CD14-positive monocyte (primary cell): ENCODE measurements at regions not wholly inside any gene's neighbourhood (a gene's known extent, or its start where the extent isn't known, plus 50 kb on each side); places are given as distances from the start of the nearest gene placed in this dataset.
"Not testable (repeated sequence)": the region's sequence is repeated elsewhere in the genome, so short reads cannot be mapped to it uniquely, and the experiment has no call there.

Experiments
- DNase-seq, 3 donors: peaks; one replicate each; pipeline ENCODE4 v3.0.0-alpha.2; 2011 to 2022
- H2AFZ ChIP-seq: 2 replicates; pipeline ENCODE4 v1.6.0; 2012; ENCODE audit warnings: mild to moderate bottlenecking, low read depth, low read length, inconsistent platforms; ENCODE audit not compliant: insufficient read depth, poor library complexity, severe bottlenecking
- H3K27ac ChIP-seq, 2 donors: 1 replicate in 1 of 2; 2 replicates in 1 of 2; pipeline ENCODE4 v1.5.1; 2012 to 2013; ENCODE audit warnings: low read length in 2 of 2, control low read depth in 1 of 2, inconsistent platforms in 1 of 2, low read depth in 1 of 2, mild to moderate bottlenecking in 1 of 2
- H3K27me3 ChIP-seq, 2 donors: one replicate each; pipeline versions ENCODE4 v1.6.0 to v1.6.1; 2011 to 2013; ENCODE audit warnings: low read length in 2 of 2; ENCODE audit not compliant: control insufficient read depth in 2 of 2, insufficient read depth in 2 of 2
- H3K36me3 ChIP-seq, 2 donors: replicated peaks in 1 of 2; 1 replicate in 1 of 2; 2 replicates in 1 of 2; pipeline versions ENCODE4 v1.5.1 to v1.6.1; 2012 to 2013; ENCODE audit warnings: low read length in 2 of 2, control low read depth in 1 of 2, inconsistent platforms in 1 of 2, mild to moderate bottlenecking in 1 of 2; ENCODE audit not compliant: insufficient read depth in 2 of 2, control insufficient read depth in 1 of 2
- H3K4me1 ChIP-seq, 2 donors: 1 replicate in 1 of 2; 2 replicates in 1 of 2; pipeline versions ENCODE4 v1.5.1 to v1.6.1; 2012 to 2013; ENCODE audit warnings: low read length in 2 of 2, control low read depth in 1 of 2, inconsistent platforms in 1 of 2, mild to moderate bottlenecking in 1 of 2, moderate library complexity in 1 of 2; ENCODE audit not compliant: insufficient read depth in 2 of 2, control insufficient read depth in 1 of 2
- H3K4me2 ChIP-seq: replicated peaks from 2 replicates; pipeline ENCODE3; 2012; ENCODE audit warnings: low read length, moderate library complexity, mild to moderate bottlenecking; ENCODE audit not compliant: poor library complexity, severe bottlenecking; ENCODE audit errors: extremely low read depth
- H3K4me3 ChIP-seq, 3 experiments: fragments of 200-600 bp in 1 of 3; sonication (generic) in 1 of 3; replicated peaks in 1 of 3; 1 replicate in 2 of 3; 2 replicates in 1 of 3; pipeline ENCODE4 v1.5.1; 2011 to 2013; ENCODE audit warnings: low read length in 3 of 3, mild to moderate bottlenecking in 3 of 3, control low read depth in 2 of 3, low read depth in 2 of 3, inconsistent platforms in 1 of 3, moderate library complexity in 1 of 3
- H3K79me2 ChIP-seq: 2 replicates; pipeline ENCODE4 v1.6.0; 2012; ENCODE audit warnings: mild to moderate bottlenecking, control low read depth, inconsistent platforms, low read length, moderate library complexity; ENCODE audit not compliant: insufficient read depth
- H3K9ac ChIP-seq: 2 replicates; pipeline ENCODE4 v1.6.0; 2017; ENCODE audit warnings: low read length, mild to moderate bottlenecking; ENCODE audit not compliant: insufficient read depth, poor library complexity, severe bottlenecking
- H3K9me3 ChIP-seq, 2 donors: replicated peaks in 1 of 2; 1 replicate in 1 of 2; 2 replicates in 1 of 2; pipeline versions ENCODE4 v1.5.1 to v1.6.1; 2012 to 2013; ENCODE audit warnings: low read length in 2 of 2, control low read depth in 1 of 2; ENCODE audit not compliant: control insufficient read depth in 1 of 2, insufficient read depth in 1 of 2
- H4K20me1 ChIP-seq: 2 replicates; pipeline ENCODE4 v1.6.0; 2012; ENCODE audit warnings: mild to moderate bottlenecking, low read length, control low read depth, moderate library complexity; ENCODE audit not compliant: insufficient read depth
- H3K27ac Mint-ChIP-seq, 7 donors: one replicate each; pipeline ENCODE4 v1.8.0; 2020; ENCODE audit warnings: mild to moderate bottlenecking in 7 of 7, mixed read lengths in 7 of 7, moderate library complexity in 6 of 7, inconsistent platforms in 2 of 7
- H3K27me3 Mint-ChIP-seq, 3 donors: one replicate each; pipeline ENCODE4 v1.8.0; 2021 to 2022; ENCODE audit warnings: low read depth in 3 of 3, mild to moderate bottlenecking in 3 of 3, mixed read lengths in 3 of 3, moderate library complexity in 3 of 3, inconsistent platforms in 1 of 3
- H3K36me3 Mint-ChIP-seq, 2 donors: one replicate each; pipeline ENCODE4 v1.8.0; 2020; ENCODE audit warnings: mixed read lengths in 2 of 2, inconsistent platforms in 1 of 2, mild to moderate bottlenecking in 1 of 2
- H3K4me1 Mint-ChIP-seq: one replicate; pipeline ENCODE4 v1.8.0; 2020; ENCODE audit warnings: mild to moderate bottlenecking, mixed read lengths
- H3K4me3 Mint-ChIP-seq, 2 donors: one replicate each; pipeline ENCODE4 v1.8.0; 2020; ENCODE audit warnings: mild to moderate bottlenecking in 2 of 2, mixed read lengths in 2 of 2, moderate library complexity in 1 of 2
- H3K9me3 Mint-ChIP-seq, 7 donors: one replicate each; pipeline ENCODE4 v1.8.0; 2020 to 2022; ENCODE audit warnings: mixed read lengths in 7 of 7, mild to moderate bottlenecking in 6 of 7, moderate library complexity in 6 of 7, inconsistent platforms in 2 of 7
- CTCF ChIP-seq: fragments of 200-600 bp; IDR thresholded peaks from one replicate; pipeline ENCODE4 v1.8.0; 2022; ENCODE audit warnings: antibody characterized with exemption, mild to moderate bottlenecking
- WGBS: methylation state at CpG from one replicate; pipeline ENCODE4 v1.1.5; 2013; ENCODE audit warnings: missing lambda C conversion rate; ENCODE audit not compliant: insufficient coverage; 5-methylcytosine and 5-hydroxymethylcytosine counted together
- intact Hi-C, 2 donors: fragments of 100-400 bp; cut with micrococcal nuclease; formaldehyde crosslinking; loops; one replicate each; pipeline versions ENCODE4 v1.15.0 to v1.15.1; 2023

DNA sequence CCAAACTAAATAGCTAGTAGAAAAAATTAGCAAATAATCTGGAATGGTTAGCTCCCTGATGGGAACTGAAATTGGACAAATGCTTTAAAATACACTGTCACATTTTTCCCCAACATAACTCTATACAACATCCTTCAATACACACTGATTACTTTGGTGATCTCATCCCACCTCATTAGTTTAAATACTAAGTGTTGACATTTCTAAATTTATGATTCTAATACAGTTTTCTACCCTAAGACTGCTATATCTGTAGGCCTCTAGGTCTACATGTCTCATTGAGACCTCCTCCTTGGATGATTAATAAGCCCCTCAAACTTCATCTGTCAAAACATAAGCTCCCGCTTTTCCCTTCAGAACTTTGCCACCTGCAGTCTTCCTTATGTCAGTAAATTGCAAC, 80.7 kb upstream of the SLITRK5 start:
- Histone ChIP-seq H3K27me3 (no peaks in the 10 kb centered on the region), H3K9ac (no peak overlapping the region), H2AFZ (no peak overlapping the region), H3K4me1 (no peaks in the 10 kb centered on the region), H3K4me2 (no peak overlapping the region), H3K27ac (no peak overlapping the region), H3K4me3 (no peak overlapping the region), H4K20me1 (no peaks in the 10 kb centered on the region), H3K79me2 (no peaks in the 10 kb centered on the region), H3K36me3 (no peaks in the 10 kb centered on the region), H3K9me3 (peaks cover 0 to 6% of the 10 kb centered on the region in 2 donors)
- no peak for TF ChIP-seq CTCF
- no peak overlapping the region for H3K4me3 Mint-ChIP-seq
- 83% methylated on average over 1 of the region's 1 CpG for WGBS
- H3K4me1 Mint-ChIP-seq, result no peaks in the 10 kb centered on the region
- no peak overlapping the region for H3K27ac Mint-ChIP-seq
- no peak for DNase-seq
- peaks cover 0 to 9% (median 5%) of the 10 kb centered on the region in 7 donors for H3K9me3 Mint-ChIP-seq
- intact Hi-C loops, result no loop called here
- H3K27me3 Mint-ChIP-seq, result no peaks in the 10 kb centered on the region
- H3K36me3 Mint-ChIP-seq, result no peaks in the 10 kb centered on the region

DNA sequence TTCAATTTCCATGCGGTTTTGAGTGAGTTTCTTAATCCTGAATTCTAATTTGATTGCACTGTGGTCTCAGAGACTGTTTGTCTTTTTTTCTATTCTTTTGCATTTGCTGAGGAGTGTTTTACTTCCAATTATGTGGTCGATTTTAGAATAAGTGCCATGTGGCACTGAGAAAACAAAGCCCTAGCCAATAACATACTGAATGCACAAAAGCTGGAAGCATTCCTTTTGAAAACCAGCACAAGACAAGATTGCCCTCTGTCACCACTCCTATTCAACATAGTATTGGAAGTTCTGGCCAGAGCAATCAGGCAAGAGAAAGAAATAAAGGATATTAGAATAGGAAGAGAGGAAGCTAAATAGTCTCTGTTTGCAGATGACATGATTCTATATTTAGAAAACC, 66.7 kb upstream of the SLITRK5 start:
- H3K27ac ChIP-seq, intact Hi-C loops, H3K4me2 ChIP-seq, H3K27me3 ChIP-seq, H3K27me3 Mint-ChIP-seq, H3K9ac ChIP-seq, H3K9me3 ChIP-seq, H3K9me3 Mint-ChIP-seq, H3K36me3 ChIP-seq, H3K27ac Mint-ChIP-seq, H3K36me3 Mint-ChIP-seq, H3K4me1 ChIP-seq, H4K20me1 ChIP-seq, H3K4me3 ChIP-seq, H3K4me1 Mint-ChIP-seq, DNase-seq, H3K79me2 ChIP-seq, H2AFZ ChIP-seq, H3K4me3 Mint-ChIP-seq: not testable (repeated sequence)
- no CpG with 5 or more reads among the region's 2 CpGs for WGBS
